NCI-H526 (cell line): ENCODE measurements at regions not wholly inside any gene's neighbourhood (a gene's known extent, or its start where the extent isn't known, plus 50 kb on each side); places are given as distances from the start of the nearest gene placed in this dataset.

Source experiments
- DNase-seq, 2 experiments: peaks; one replicate each; lab custom pipeline; 2025; lab: John Stamatoyannopoulos, UW

- no peak for DNase-seq
Observed at GRCh38 chr6:152905551-152906299, 77.1 kb downstream of the FBXO5 start.

DNA sequence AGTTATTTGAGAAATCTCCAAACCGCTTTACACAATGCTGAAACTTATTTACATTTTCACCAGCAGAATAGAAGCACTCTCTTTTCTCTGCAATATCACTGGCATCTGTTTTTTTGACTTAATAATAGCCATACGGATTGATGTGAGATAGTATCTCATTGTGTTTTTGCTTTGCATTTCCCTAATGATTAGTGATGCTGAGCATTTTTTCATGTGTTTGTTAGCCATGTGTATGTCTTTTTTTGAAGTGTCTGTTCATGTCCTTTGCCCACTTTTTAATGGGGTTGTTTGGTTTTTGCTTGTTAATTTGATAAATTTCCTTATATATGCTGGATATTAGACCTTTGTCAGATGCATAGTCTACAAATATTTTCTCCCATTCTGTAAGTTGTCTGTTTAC is 73.6 kb downstream of the FBXO5 start:
- DNase-seq: no peak

DNA sequence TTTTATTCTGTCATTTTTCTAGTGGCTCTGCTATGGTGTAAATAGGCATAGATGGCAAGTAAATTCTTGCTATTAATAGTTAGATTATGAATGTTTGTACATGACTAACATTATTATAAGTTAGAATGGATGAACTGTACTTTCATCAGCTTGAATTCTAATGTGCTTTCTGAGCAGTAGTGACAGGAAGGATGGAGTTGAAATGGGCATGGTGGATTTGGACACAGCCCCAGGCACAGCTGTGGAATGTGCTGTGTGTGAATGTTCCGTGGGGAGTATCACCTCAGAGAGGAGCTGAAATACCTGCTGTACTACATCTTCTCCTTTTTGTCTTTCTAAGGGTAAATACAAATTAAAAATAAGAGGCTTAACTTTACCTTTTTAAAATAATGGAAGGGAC is 66.8 kb downstream of the FBXO5 start:
- DNase-seq: no peak

DNA sequence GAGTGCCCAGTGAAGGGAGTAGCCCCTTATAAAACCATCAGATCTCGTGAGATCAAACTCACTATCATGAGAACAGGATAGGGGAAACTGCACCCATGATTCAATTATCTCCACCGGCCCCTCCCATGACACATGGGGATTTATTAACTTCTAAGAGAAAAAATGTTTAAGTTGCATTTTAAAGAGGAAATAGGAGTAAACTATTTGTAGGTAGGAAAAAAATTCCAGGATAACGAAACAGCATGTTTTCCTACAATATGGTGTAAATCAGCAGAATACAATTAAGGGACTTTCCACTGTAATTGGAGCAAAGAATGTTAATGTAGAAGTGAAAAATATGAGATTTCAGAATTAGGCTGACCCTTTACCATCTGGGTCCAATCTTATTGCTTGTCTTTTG is 63.9 kb downstream of the FBXO5 start:
- no peak for DNase-seq

DNA sequence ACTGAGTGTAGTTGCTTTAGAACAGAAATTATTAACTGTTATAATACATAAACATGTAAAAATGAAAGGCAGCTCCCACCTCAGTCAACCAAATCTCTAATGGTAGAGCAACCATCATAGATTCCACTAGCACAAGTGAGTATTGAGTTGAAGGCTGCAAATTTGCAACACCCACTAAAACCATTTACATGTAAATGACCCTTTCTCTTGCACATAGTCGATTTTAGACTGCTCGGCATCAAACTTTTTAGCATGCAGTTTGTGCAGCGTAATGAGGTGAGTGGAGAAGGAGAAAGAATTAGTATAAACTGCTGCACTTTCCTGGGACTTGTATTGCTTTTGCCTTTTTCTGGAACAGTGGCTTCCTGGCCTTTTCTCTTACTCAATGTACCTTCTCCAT is 62.8 kb downstream of the FBXO5 start:
- DNase-seq: no peak
